Esophagus (tissue), 2 donors: ENCODE measurements at regions not wholly inside any gene's neighbourhood (a gene's known extent, or its start where the extent isn't known, plus 50 kb on each side); places are given as distances from the start of the nearest gene placed in this dataset.

Source experiments
- H3K27ac ChIP-seq, 2 donors: one replicate each; pipeline ENCODE4 v1.5.1; 2013; ENCODE audit warnings: low read depth in 2 of 2, mild to moderate bottlenecking in 2 of 2, inconsistent platforms in 1 of 2, low read length in 1 of 2, moderate library complexity in 1 of 2
- H3K27me3 ChIP-seq, 2 donors: one replicate each; pipeline ENCODE4 v1.6.1; 2013; ENCODE audit warnings: low read length in 2 of 2, control low read depth in 1 of 2, mild to moderate bottlenecking in 1 of 2; ENCODE audit not compliant: insufficient read depth in 2 of 2, control insufficient read depth in 1 of 2
- H3K36me3 ChIP-seq, 2 donors: one replicate each; pipeline ENCODE4 v1.6.1; 2013; ENCODE audit warnings: low read length in 1 of 2; ENCODE audit not compliant: control insufficient read depth in 2 of 2, insufficient read depth in 2 of 2
- H3K4me1 ChIP-seq, 2 donors: one replicate each; pipeline ENCODE4 v1.6.1; 2013; ENCODE audit warnings: low read length in 1 of 2; ENCODE audit not compliant: control insufficient read depth in 2 of 2, insufficient read depth in 2 of 2
- H3K4me3 ChIP-seq, 2 donors: one replicate each; pipeline ENCODE4 v1.5.1; 2013; ENCODE audit warnings: low read length in 2 of 2, mild to moderate bottlenecking in 2 of 2, low read depth in 1 of 2, moderate library complexity in 1 of 2
- H3K9me3 ChIP-seq, 2 donors: one replicate each; pipeline ENCODE4 v1.6.1; 2013; ENCODE audit warnings: mild to moderate bottlenecking in 2 of 2, low read depth in 1 of 2, low read length in 1 of 2, moderate library complexity in 1 of 2; ENCODE audit not compliant: control insufficient read depth in 2 of 2, insufficient read depth in 1 of 2
- WGBS, 2 donors: extraction: QIAGEN DNeasy Blood & Tissue Kit; methylation state at CpG; one replicate each; pipeline ENCODE4 v1.1.7; 2013; 5-methylcytosine and 5-hydroxymethylcytosine counted together
- donor health status: healthy with polysubstance abuse.
- donor health status: Bipolar disorder and iron deficiency.

DNA sequence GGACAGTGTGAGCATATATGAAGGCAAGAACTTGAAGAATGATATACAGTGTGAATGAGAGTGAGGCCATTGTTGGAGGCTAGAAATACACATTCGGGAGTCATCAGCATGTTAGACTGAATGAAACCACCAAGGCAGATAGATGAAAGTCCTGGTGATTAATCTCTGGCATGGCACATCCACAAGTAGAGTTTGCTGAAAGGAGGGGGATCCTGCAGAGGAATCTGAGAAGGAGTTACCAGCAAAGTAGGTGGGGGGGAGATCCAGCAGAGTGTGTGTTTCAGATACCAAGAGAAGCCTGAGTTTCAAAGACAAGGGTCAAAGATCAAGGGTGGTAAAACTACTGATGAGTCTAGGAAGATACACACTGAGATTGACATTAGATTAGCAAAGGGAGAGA is 426.7 kb upstream of the DCN start:
- Histone ChIP-seq H3K9me3 (no peaks in the 10 kb centered on the region), H3K27ac (no peak overlapping the region), H3K27me3 (no peaks in the 10 kb centered on the region), H3K36me3 (no peaks in the 10 kb centered on the region), H3K4me3 (no peak overlapping the region), H3K4me1 (no peaks in the 10 kb centered on the region)
- WGBS, 2 donors, result 83 to 85% methylated on average over 1 of the region's 1 CpG

DNA sequence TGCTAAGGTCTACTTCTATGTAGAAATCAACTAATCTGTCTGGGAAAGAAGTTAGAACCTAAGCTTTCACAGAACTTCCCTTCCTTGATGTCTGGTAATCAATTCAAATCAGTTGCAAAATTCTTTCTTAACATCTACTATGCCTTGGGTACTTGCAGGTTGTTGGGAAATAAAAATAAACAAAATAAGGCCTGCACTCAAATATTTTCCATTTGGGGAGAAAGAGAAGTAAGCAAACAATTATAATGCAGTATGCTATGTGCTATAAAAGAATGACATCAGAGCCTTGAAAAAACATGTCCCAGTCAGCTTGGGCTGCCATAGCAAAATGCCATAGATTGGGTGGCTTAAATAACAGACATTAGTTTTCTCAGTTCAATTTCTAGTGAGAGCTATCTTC is 425.9 kb upstream of the DCN start:
- no peak overlapping the region for H3K4me3 ChIP-seq
- H3K9me3 ChIP-seq, result no peaks in the 10 kb centered on the region
- H3K36me3 ChIP-seq, result no peaks in the 10 kb centered on the region
- H3K4me1 ChIP-seq, result no peaks in the 10 kb centered on the region
- H3K27me3 ChIP-seq, result no peaks in the 10 kb centered on the region
- H3K27ac ChIP-seq, result no peak overlapping the region

DNA sequence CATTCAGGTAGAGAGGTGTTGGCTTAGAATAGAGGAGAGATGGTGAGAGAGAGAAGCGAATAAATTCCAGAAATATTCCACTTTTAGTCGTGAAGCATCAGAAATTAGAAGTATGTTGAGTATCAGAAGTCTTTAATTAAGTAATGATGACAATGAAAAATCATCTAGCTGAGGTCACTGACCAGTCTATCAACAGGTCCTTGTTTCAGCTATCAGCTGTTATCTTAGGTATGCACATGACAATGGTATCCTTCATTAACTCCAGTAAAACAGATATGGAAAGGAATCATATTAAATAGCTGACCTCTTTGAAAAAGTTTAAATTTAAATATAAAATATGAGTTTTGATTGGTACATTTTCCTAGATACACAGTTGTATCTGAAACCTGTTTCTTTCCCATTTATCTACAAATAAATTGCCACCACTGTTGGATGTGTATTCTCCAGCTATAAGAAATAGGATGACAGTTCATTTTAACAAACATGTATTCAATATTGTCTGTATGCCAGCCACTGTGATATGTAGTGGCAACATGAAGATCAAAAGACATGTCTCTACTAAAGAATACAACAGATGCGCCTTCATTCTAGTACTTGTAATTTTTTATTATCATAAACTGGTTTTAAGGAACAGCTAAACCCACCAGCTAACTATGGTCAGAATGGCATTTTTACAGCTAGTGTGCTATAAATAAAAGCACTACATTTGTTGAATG is 424.2 kb upstream of the DCN start:
- 75 to 84% methylated on average over 3 of the region's 3 CpGs for WGBS, 2 donors
- H3K36me3 ChIP-seq, result no peaks in the 10 kb centered on the region

DNA sequence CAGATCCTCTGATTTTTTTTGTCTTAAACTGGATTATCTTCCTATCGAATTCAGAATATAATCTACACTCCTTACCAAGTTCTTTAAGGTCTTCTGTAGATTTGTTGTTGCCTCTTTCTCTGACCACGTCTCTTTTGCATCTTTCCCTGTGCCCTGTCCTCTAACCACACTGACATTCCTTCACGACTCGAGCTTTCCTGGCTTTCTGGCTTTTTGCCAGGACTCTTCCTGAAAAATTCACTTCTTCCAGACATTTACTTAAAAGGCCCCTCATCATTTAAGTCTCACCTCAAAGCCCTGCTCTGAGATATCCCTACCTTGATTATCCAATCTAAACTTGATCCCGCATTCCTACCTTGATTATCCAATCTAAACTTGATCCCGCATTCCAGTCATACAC is 422.3 kb upstream of the DCN start:
- no peak overlapping the region for H3K4me3 ChIP-seq
- H3K27me3 ChIP-seq, result no peaks in the 10 kb centered on the region
- no peaks in the 10 kb centered on the region for H3K4me1 ChIP-seq
- WGBS, 2 donors, result 69 to 76% methylated on average over 6 of the region's 6 CpGs
- H3K27ac ChIP-seq, result no peak overlapping the region
- H3K36me3 ChIP-seq, result no peaks in the 10 kb centered on the region
- no peaks in the 10 kb centered on the region for H3K9me3 ChIP-seq

More for the DNA sequence above, 424.2 kb upstream of the DCN start:
- Histone ChIP-seq H3K9me3 (no peaks in the 10 kb centered on the region), H3K27me3 (no peaks in the 10 kb centered on the region), H3K4me1 (no peaks in the 10 kb centered on the region), H3K4me3 (no peak overlapping the region), H3K27ac (no peak overlapping the region)

DNA sequence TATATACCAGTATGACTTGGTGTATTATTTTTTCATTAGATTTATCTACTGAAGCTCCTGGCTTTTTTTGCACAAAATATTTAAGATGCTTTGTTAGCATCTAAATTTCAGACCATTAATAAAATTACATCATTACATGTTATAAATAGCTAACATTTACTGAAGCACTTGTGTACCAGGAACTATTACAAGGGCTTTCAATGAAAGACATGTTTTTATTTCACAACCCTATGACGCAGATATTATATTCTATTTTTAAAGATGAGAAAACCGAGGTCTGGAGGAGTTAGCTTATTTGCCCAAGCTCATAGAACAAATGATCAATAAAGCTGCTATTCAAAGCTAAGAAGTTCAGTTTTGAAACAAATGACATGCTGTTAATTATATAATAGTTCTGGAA is 420.4 kb upstream of the DCN start:
- no peaks in the 10 kb centered on the region for H3K9me3 ChIP-seq
- H3K27ac ChIP-seq, result no peak overlapping the region
- H3K36me3 ChIP-seq, result no peaks in the 10 kb centered on the region
- no peaks in the 10 kb centered on the region for H3K27me3 ChIP-seq
- no peaks in the 10 kb centered on the region for H3K4me1 ChIP-seq
- no peak overlapping the region for H3K4me3 ChIP-seq
- 47 to 58% methylated on average over 2 of the region's 2 CpGs for WGBS, 2 donors

DNA sequence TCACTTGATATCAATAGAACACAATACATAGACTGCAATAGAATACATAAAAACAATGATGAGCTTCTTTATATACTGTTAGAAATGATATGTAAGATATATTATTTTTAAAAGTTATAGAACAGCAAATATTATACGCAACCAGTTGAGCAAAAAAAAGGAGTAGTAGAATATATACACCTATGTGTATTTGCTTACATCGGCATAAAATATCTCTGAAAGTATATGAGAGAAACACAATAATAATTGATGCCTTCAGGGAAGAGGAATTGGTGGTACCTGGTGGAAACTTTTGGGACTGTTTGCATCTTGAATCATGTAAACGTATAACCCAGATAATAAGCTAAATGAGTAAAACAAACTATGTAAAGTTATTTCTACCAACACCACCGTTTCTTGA is 418.4 kb upstream of the DCN start:
- no peak overlapping the region for H3K27ac ChIP-seq
- no peaks in the 10 kb centered on the region for H3K27me3 ChIP-seq
- no peaks in the 10 kb centered on the region for H3K9me3 ChIP-seq
- WGBS, 2 donors, result 84 to 85% methylated on average over 4 of the region's 4 CpGs
- no peaks in the 10 kb centered on the region for H3K36me3 ChIP-seq
- no peak overlapping the region for H3K4me3 ChIP-seq
- no peaks in the 10 kb centered on the region for H3K4me1 ChIP-seq

DNA sequence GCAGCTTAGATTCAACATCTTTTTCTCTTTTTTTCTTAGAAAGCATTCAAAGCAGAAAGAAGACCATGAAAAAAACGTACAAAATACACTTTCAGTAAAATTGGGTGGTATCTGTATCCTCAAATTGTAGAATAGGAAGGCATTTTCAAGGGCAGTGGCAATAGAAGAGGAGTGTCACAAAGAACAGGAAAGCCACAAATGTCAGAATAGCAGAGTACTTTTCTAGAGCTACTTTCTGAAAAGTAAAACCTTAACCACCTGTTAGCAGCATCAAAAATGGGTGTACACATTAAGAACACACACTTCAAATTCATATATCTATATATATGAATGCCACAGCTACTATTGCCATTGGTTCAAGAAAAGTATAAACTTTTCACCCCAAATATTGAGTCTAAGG is 412.1 kb upstream of the DCN start:
- H3K9me3 ChIP-seq, result no peaks in the 10 kb centered on the region
- H3K27me3 ChIP-seq, result no peaks in the 10 kb centered on the region
- no peak overlapping the region for H3K4me3 ChIP-seq
- no peak overlapping the region for H3K27ac ChIP-seq
- no peaks in the 10 kb centered on the region for H3K36me3 ChIP-seq
- 57 to 59% methylated on average over 1 of the region's 1 CpG for WGBS, 2 donors
- H3K4me1 ChIP-seq, result no peaks in the 10 kb centered on the region

DNA sequence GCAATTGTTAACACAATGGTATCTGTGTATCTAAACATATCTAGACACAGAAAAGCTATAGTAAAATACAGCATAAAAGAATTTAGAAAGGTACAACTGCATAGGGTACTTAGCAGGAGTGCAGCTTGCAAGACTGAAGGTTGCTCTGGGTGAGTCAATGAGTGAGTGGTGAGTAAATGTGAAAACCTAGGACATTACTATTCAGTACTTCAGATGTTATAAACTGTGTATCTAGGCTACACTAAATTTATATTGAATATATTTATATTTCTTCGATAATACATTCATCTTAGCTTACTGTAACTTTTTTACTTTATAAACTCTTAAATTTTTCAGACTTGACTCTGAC is 409.0 kb upstream of the DCN start:
- 2 to 33% methylated on average over 1 of the region's 1 CpG for WGBS, 2 donors
- Histone ChIP-seq H3K36me3 (no peaks in the 10 kb centered on the region), H3K27ac (no peak overlapping the region), H3K27me3 (no peaks in the 10 kb centered on the region), H3K9me3 (no peaks in the 10 kb centered on the region), H3K4me1 (no peaks in the 10 kb centered on the region), H3K4me3 (no peak overlapping the region)

DNA sequence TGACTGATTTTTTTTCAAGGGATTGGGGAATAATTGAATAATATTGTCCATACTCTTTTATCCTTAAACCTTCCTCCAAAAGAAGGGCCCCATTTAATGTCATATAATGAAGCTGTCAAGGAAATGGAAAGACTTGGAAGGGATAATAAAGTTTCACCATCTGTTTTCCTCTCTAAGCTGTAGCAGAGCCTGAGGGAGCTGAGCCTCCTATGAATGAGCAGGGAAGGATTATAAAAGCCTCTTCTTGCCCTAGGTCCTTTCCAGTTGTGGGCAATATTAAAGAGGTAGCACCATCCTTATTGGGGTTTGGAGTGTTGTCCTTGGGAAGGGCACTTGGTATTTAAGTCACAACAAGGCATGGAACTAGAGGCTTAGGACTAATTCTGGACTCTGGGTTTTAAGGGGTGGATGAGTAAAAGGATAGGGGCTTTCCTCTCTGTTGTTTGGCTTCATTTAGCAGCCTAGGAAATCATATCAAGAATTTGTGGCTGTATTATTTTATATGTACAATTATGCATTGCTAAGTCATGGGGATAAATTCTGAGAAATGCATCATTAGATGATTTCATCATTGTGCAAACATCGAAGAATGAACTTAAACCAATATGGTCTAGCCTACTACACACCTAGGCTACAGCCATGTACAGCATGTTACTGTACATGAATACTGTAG is 408.5 kb upstream of the DCN start:
- Histone ChIP-seq H3K4me3 (no peak overlapping the region), H3K4me1 (no peaks in the 10 kb centered on the region), H3K9me3 (no peaks in the 10 kb centered on the region), H3K36me3 (no peaks in the 10 kb centered on the region), H3K27ac (no peak overlapping the region), H3K27me3 (no peaks in the 10 kb centered on the region)
- WGBS, 2 donors, result 74 to 83% methylated on average over 1 of the region's 1 CpG

DNA sequence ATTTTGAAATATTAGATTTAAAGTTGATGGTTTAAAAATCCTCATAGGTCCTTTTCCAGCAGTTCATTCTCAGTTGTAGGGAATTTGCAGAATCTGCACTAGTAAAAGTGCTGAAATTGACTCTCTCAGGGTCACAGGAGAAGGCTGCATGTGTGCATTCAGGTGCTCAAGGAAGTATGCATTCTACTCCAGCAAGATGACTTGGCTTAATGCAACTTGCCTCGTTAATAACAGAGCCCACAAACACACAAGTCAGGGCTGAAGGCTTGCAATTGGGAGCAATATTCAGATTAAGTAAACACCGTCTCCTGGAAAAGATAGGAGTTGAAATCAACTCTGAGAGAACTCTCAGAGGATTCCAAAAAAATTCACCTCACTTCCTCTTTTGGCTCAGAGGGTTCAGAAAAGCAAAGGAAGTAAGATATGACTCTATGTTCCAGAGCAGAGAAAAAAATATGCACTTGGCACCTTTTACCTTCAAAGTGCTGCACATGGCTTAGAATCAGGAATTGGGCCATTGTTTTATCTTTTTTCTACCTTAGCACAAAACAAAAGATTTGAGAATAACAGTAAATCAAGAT is 406.3 kb upstream of the DCN start:
- H3K9me3 ChIP-seq, result no peaks in the 10 kb centered on the region
- no peaks in the 10 kb centered on the region for H3K36me3 ChIP-seq
- WGBS, 2 donors, result 45 to 60% methylated on average over 2 of the region's 2 CpGs
- no peaks in the 10 kb centered on the region for H3K4me1 ChIP-seq
- H3K4me3 ChIP-seq, result no peak overlapping the region
- H3K27me3 ChIP-seq, result no peaks in the 10 kb centered on the region
- H3K27ac ChIP-seq, result no peak overlapping the region
